Renal cortex interstitium (tissue), 11 donors: ENCODE measurements at regions not wholly inside any gene's neighbourhood (a gene's known extent, or its start where the extent isn't known, plus 50 kb on each side); places are given as distances from the start of the nearest gene placed in this dataset.
"Not testable (repeated sequence)": the region's sequence is repeated elsewhere in the genome, so short reads cannot be mapped to it uniquely, and the experiment has no call there.

Experiments used
- DNase-seq, 11 donors: peaks; one replicate each; pipeline ENCODE4 v3.0.0-alpha.2; 2013; ENCODE audit warnings: low read depth in 9 of 11, low spot score in 4 of 11; ENCODE audit errors: extremely low read depth in 1 of 11

DNA sequence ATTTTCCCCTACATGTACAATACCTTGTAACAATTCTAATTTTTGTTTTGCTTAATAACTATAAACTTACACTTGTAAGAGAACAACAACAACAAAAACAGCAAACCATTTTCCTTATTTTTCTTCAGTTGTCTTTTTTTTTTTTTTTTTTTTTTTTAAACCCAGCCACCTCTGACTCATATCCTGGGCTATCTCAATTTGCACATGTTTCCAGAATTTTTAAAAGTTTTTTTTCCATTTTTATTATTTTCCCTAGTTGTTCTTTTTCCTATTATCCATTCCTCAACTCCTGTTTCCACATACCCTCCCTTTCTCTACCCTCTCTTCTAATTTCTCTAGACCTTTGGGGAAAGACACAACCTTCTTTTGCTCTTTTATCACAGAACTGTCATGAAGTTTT is 112.5 kb downstream of the EFEMP1 start:
- DNase-seq, result no peak

DNA sequence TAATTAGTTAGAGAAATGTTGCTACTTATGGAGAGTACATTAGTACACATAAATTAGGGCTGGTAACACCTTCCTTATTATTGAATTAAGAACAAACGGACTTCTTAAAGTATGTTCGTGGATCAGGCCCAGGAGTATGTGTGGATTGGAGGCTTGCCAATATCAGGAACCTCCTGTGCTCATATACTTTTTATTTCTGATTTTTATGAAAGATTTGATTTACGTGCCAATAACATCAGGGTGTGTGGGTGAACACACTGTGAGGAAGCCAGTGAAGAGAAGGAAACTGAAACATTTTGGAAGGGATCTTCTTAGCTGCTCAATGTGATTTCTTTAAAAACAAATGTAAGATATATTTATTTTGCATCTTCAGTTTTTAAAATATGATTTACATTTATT is 113.0 kb downstream of the EFEMP1 start:
- no peak for DNase-seq

- no peak for DNase-seq
These were observed 113.5 kb downstream of the EFEMP1 start for GRCh38 chr2:55809875-55810621.

DNA sequence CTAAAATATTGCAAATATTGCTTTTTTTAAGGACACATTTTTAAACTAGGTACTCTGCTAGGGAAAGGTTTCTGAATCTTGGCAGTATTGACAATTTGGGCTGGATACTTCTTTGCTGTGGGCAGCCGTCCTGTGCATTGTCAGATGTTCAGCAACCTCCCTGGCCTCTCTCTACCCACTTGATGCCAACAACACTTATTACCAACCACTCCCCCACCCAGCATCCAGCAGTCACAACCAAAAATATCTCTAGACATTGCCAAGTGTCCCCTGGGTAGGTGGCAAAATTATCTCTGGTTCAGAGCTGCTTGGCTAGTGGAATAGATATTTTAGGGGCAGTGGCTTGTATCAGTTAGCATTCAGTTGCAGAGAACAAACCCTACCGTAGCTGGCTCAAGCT is 114.3 kb upstream of the PNPT1 start:
- DNase-seq, result no peak

DNA sequence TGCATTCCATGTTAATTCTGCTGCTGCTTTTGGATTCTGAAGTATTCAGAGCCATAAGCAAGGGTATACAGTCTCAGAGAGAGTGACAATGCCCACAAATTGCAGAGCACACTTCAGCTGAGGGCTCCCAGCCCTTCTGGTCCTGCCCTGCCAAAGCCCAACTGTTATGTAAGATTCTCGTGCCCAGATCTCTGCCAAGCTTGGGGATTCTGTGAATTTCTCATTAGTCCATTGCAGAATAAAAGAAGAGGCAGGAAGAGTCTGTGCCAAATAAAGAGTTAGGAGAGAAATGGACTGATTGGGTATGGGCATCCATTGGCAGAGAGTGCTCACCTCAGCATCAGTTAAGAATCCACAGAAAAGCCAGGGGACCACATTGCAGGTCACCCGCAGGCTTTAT is 112.0 kb upstream of the PNPT1 start:
- no peak for DNase-seq

DNA sequence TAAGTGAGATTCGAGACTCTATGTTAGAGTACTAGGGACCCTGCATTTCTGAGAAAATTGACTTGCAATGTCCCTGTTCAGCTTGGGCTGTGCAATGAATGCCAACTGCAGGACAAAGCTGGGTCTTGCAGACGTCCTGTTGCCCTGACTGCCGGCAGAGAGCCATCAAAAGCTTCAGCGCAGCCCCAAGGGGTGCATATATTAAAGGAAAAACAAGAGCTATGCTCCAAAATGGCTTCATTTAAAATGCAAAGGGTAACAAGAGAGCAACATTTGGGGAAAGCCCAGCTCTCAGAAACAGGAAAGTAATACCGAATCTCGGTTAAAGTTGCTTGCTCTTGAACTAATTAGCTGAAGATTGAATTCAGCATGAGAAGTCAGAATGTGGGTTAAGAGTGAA is 110.9 kb upstream of the PNPT1 start:
- DNase-seq, result no peak

DNA sequence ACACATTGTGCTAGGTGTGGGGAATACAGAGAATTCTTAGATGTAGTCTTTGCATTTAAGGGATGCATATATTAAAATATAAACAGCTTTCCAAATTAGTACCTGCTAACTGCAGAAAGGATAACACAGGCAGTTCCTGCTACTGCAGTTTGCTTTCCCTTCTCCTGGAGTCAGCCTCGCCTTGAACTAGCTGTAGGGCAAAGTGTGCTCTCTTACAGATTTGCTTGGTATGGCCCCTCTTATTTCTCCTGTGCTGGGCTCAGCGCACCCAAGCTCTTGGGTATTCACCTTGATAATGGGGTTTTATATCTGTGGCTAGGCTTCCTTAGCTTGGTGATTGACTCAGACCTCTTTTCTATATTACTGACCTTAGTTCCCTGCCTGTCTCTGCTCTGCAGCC is 108.4 kb upstream of the PNPT1 start:
- DNase-seq, result no peak

DNA sequence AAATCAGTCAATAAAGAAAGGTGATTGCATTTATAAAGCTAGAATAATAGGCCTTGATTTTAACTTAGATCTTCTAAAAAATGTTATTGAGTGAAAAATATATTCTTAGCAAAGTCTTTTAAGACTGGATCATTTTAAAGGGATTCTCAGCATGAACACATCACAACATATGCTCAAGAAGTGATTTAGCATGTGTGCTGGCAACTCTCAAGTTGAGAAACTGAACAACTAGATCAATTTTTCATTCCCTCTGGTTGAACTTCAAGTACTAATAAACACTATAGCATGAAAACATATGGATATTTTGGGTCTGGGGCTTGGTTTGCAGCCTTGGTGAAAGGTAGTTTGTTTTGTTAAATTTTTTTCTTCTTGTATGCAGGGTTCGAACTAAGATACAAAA is 107.8 kb upstream of the PNPT1 start:
- no peak for DNase-seq

DNA sequence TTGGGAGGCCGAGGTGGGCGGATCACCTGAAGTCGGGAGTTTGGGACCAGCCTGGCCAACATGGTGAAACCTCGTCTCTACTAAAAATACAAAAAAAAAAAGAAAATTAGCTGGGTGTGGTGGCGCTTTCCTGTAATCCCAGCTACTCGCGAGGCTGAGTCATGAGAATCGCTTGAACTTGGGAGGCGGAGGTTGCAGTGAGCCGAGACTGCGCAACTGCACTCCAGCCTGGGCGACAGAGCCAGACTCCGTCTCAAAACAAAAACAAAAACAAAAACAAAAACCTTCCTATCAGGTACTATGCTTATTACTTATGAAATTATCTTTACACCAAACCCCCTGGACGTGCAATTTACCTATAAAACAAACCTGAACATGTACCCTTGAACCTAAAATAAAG is 106.0 kb upstream of the PNPT1 start:
- DNase-seq, result not testable (repeated sequence)

DNA sequence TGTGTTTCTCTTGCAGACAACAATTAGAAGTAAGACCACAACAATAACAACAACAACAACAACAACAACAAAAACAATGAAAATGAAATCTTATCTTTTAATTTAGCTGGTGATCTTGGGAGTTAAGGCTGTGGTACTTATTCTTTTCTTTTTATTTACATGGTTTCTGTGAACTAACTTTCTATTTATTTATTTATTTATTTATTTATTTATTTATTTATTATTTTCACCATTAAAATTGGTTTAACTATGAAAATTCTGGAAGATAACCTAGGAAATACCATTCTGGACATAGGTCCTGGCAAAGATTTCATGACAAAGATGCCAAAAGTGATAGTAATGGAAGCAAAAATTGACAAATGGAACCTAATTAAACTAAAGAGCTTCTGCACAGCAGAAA is 102.5 kb upstream of the PNPT1 start:
- no peak for DNase-seq

DNA sequence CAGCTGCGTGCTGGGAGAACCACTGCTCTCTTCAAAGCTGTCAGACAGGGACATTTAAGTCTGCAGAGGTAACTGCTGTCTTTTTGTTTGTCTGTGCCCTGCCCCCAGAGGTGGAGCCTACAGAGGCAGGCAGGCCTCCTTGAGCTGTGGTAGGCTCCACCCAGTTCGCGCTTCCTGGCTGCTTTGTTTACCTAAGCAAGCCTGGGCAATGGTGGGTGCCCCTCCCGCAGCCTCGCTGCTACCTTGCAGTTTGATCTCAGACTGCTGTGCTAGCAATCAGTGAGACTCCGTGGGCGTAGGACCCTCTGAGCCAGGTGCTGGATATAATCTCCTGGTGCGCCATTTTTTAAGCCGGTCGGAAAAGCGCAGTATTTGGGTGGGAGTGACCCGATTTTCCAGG is 100.0 kb upstream of the PNPT1 start:
- not testable (repeated sequence) for DNase-seq

GRCh38 chr2:55786280-55786679 is 92.6 kb upstream of the PNPT1 start:
- DNase-seq, result no peak

DNA sequence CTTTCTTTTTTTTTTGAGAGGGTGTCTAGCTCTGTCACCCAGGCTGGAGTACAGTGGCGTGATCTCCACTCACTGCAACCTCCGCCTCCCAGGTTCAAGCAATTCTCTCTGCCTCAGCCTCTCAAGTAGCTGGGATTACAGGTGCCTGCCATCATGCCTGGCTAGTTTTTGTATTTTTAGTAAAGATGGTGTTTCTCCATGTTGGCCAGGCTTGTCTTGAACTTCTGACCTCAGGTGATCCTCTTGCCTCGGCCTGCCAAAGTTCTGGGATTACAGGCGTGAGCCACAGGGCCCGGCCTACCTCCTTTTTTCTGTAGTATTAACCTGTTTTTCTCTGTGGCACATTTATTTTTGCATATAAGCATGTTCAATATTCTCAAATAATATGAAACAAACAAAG is 90.1 kb upstream of the PNPT1 start:
- not testable (repeated sequence) for DNase-seq

GRCh38 chr2:55782528-55783173 is 89.0 kb upstream of the PNPT1 start:
- no peak for DNase-seq

DNA sequence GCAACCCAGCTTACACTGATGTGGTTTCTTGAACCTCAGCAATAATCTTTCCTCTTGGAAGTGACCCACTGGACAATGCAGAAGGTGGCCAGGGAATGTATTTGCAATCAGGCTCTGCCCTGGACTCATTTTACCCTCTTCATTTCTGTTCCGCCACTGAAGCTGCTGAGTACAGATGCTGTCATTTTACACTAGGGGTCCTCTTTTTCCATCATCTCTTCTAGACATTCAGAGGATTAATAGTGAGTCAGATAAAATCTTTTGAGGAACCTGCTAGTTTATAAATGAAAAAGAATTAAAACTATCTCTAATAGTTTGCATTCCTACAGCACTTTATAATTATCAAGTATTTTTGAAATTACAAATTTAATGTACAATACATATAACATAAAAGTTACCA is 87.9 kb upstream of the PNPT1 start:
- DNase-seq, result no peak

GRCh38 chr2:55780697-55781096 is 87.1 kb upstream of the PNPT1 start:
- DNase-seq, result no peak

DNA sequence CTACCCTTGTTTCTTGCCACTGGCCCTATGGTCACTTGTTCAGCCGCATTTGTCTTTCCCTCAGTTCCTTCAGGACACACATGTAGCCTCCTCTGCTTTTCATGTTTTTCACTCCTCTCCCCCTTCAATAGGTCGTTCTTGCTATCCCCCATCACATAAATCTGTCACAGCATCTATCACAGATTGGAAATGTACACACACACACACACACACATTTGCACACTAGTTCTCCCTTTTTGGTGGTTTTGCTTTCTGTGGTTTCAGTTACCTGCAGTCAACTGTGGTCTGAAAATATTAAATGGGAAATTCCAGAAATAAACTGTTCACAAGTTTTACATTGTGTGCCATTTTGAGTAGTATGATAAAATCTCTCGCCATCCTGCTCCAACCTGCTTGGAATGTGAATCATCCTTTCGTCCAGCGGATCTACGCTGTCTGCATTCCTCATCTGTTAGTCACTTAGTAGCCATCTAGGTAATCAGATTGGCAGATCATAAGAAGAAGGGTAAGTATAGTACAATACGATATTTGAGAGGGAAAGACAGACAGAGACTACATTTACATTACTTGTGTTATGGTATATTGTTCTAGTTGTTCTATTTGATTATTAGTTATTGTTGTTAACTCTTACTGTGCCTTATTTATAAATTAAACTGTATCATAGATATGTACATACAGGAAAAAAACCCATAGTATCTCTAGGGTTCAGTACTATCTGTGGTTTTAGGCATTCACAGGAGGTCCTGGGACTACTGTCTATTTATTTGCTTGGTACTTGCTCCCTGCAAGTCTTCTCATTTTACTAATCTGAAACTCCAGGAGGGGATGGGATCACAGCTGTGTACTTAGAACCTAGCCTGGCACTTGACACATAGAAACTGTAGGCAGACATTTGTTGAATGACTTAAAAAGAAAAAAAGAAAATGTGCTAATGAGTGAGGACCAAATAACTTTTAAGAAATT is 86.1 kb upstream of the PNPT1 start:
- DNase-seq, result no peak

- no peak for DNase-seq
These were observed 83.3 kb upstream of the PNPT1 start for GRCh38 chr2:55776966-55777365.

GRCh38 chr2:55776479-55776878 is 82.8 kb upstream of the PNPT1 start:
- no peak for DNase-seq

- DNase-seq, result no peak
These were observed 82.2 kb upstream of the PNPT1 start for GRCh38 chr2:55775828-55776227.
